ENCODE measurements at regions not wholly inside any gene's neighbourhood (a gene's known extent, or its start where the extent isn't known, plus 50 kb on each side); places are given as distances from the start of the nearest gene placed in this dataset.

DNA sequence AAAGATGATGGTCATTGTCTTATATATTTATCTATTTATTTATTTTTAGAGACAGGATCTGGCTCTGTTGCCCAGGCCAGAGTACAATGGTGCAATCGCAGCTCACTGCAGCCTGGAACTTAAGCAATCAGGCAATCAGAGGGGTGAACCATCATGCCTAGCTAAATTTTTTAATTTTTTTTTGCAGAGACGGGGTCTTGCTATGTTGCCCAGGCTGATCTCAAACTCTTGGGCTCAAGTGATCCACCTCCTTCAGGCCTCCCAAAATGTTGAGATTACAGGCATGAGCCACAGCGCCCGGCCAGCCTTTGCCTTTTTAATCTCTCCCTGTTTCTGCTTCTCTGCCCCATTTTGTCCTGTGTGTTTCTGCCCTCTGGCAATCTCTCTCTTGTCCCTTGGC, 102.2 kb downstream of the NCR2 start:
- TF ChIP-seq CTCF (IDR thresholded peaks at IDR 0.05) (no peak), EZH2phosphoT487 (IDR thresholded peaks at IDR 0.05) (no peak)
